HG03135 (cell line): ENCODE measurements at regions not wholly inside any gene's neighbourhood (a gene's known extent, or its start where the extent isn't known, plus 50 kb on each side); places are given as distances from the start of the nearest gene placed in this dataset.
"Not testable (repeated sequence)": the region's sequence is repeated elsewhere in the genome, so short reads cannot be mapped to it uniquely, and the experiment has no call there.

Experiments used
- ATAC-seq: cut with Tn5 transposase; IDR thresholded peaks from one replicate; pipeline ENCODE4 v1.9.1; 2021; ENCODE audit warnings: mild to moderate bottlenecking, moderate library complexity; ENCODE audit not compliant: unreplicated experiment

DNA sequence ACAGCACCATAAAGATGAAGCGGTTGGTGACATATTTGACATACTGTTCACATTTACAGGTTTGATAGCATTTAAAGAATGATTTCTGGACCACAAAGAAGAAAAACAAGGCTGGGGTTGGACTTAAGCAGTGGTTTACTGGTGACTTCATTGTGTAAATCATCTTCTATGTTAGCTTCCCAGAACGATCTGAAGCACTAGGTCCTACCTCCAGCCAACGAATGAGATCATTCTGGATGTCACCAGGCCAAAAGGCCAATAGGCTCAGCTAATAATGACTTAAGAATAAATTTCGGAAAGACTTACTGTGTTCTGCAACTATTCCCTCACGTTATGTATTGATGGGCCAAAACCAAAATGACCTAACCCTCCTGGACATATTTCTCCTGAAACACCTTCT lies 675.3 kb upstream of the CCNG1 start:
- ATAC-seq: no peak

DNA sequence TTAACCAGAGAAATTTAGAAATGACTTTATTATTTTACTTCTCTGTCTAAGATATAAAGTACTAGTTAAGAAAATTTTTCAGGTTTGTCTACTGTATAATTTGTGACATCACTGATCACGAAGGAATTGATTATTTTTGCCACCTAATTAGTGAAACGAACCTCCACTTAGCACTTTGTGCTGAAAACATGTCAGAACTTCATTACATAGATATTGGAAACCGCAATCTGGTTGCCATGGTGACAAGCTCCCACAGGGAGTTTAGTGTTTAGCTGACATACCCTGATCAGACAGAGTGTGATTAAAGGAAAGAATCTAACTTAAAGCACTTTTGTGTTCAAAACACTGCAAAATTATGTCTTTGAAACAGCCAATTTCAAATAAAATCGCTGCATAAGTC lies 668.4 kb upstream of the CCNG1 start:
- ATAC-seq: no peak

DNA sequence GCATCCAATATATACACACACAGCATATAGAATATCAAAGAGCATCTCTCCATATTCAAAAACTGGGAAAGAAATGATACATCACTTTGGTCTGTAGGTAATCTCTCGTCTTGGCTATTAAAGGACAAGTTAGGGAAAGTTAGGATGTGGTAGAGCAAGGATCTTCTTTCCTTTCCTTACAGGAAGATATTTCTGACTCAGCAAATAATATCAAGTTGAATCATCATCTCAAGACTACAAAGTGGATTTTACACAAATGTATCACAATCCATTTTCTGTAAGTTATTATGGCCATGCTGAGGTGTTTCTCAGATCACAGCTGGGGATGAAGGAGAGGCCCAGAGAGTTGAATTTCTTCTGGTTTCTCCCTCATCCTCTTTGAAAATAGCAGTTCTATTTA lies 651.7 kb upstream of the CCNG1 start:
- ATAC-seq: no peak

DNA sequence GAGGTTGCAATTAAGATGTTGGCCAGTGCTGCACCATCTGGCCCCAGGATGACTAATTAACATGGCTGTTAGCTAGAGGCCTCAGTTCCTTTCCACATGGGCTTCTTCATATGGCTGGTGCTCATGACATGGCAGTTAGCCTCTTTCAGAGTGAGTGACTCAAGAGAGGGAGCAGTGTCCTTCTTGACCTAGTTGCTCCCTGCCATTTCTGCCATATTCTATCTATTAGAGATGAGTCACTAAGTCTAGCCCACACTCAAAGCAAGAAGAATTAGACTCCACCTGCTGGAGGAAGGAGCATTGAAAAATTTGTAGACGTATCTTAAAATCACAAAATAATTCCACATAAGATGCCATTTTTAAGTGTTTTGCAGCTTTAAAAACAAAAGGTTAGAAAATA lies 651.2 kb upstream of the CCNG1 start:
- ATAC-seq: no peak

DNA sequence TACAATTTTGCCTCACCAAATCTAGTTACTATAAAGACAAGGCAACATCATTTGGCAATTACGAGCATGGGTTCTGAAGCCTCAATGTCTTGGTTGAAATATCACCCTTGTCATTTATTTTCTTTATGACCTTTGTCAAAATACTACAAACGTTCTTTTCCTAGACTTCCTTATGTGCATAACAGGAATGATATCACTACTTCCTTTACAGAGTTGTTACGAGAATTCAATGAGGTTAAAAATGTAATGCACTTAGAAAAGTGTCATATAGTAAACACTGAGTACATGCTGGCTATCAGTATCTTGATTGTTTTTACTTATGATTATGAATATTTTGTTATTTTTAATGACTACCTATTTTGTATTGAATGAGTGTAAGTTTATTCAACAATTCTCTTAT lies 640.9 kb upstream of the CCNG1 start:
- ATAC-seq: no peak

DNA sequence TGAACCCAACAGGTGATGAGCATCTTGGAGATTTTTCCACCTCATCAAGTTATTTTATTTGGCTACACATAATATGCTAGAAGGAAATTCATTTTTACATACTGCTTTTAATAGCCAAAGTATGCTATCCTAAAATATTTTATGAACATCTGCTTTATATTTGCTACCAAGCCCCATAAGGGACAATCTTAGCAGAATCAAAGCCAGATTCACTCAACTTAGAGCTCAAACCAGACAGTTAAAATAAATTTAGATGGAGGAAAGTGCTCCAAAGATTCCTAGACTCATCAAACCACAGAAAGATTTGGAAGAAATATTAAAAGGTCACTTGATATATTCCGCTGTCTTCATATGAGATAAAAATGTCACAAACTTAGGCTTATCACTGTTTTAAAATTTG lies 637.1 kb upstream of the CCNG1 start:
- no peak for ATAC-seq

DNA sequence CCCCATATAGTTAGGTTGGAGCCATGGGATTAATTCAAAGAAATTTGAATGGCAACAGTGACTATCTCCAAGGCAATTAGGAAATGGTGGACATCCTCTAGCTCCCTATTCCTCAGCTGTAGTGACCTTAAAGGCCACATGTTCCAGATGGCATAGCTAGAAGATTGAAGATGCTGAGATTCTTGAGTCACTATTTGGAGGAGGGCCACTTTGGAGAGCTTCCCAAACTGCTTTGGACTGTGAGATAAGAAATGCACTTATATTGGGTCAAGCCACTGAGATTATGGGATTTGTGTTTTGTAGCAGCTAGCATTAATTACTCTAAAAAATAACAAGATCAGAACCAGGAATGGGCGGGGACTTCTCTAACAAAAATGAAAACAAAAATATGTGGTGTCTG lies 636.2 kb upstream of the CCNG1 start:
- ATAC-seq: no peak

DNA sequence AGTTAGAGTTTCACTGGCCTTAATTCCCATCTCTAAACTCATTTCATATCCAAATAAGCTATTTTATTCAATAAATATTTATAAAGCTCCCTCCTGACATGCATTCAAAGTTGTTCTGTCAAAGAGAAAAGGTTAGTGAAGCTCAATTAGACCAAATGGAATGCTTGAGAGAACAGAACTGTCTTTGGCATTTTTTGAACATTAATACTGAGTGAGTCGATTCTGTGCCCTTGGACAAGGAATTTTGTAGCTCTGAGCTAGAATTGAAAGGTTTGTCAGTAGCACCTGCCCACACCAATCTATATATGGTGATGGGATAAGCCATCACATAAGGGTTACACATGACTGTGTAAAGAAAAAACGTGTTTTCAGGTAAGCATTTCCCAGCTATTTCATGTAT lies 631.2 kb upstream of the CCNG1 start:
- no peak for ATAC-seq

DNA sequence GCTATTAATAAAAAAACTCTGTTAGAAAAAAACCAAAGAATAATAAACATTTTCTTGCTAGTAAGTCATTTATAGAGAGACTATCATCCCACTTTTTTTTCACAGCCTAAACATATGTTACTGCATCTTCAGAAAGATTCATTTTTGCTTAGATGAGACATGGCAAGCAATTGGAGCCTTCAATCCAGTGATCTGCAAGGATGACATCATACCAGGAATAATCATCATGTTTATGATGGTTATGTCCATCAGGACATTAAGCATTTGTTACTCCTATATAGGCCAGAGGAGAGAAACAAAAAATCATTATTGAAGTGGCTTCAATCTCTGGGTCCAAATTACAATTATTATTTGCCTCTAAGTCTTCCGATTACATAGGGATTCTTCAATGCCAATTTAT lies 626.3 kb upstream of the CCNG1 start:
- ATAC-seq: no peak

DNA sequence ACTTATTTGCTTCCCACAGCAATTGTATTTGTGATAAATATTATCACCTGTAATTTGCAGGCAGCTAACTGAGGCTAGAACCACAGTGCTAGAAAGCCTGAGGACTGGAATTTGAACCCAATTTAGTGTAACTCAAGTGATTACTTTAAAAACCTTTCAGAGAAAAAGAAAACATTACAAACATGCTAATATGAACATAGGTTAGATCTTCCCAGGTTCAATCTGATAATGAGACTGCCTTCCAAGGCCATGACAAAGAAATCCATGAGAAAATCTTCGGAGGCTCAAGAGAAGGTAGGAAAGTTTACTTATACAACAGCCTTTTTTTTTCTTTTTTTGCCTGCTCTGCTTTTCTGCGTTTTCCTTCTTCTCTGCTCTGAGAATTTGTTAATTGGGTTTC lies 620.6 kb upstream of the CCNG1 start:
- ATAC-seq: no peak

DNA sequence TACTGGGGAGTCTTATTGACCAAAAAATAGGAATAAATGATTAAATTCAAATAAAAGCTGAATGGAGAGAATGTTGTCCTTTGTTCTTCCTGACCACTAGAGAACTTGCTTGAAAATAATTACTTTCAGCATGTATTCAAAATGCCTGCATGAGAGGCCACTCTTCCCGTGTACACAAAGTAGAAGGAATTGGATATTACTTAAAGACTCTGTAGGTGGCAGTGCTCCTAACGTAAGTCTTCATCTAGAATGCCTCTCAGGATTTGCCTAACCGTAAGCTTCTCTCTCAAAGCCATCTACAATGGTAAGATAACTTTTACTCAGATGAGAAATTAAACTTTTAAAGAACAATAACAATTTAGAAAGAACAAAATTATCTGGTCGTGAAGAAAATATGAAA lies 620.0 kb upstream of the CCNG1 start:
- no peak for ATAC-seq

DNA sequence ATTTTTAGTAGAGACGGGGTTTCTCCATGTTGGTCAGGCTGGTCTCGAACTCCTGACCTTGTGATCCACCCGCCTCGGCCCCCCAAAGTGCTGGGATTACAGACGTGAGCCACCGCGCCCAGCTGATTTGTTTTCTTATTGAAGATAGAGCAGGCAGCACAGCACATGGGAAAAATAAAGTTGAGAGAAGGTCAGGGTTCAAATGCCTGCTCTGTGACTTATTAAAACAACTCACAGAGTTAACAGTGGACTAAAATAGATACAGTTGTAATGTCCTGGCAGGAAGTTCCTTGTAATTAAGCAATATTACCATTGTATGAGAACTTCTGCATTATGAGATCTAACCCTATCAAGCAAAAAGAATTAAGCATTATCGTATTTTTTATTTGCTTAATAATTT lies 615.7 kb upstream of the CCNG1 start:
- ATAC-seq: not testable (repeated sequence)

DNA sequence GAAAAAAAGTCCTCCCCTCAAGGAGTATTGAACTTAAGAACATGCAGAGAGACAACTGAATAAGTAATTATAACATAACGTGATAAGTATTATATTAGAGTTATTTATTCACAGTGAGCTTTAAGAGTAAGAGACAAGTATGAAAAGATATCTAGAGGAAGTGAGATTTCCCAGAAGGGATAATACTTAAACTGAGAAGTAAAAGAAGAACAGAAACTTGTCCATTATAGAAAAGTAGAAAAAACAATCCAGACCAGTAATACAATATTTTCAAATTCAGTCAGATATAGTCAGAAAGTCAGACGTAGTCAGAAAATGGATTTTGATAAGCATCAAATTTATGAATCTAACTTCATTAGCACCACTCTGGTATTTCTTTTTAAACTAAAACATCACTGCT lies 613.0 kb upstream of the CCNG1 start:
- peak; percentile 79 for ATAC-seq

DNA sequence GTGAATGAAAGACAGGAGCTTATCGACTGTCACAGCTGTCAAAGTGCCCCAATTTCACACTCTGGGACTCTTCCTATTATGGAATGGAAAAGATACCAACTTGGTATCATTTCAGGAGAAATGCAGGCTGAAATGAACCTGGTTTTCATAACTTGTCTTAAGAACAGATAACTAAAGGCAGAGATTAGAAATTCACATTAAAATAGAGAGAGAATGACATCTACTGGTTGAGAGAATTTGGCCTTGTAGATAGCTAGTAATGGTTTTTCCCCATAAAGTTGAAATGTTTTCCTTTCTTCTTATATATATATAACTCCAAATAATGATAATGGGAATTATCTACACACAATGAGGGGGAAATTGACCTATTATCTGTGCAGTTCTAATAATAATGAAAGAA lies 600.2 kb upstream of the CCNG1 start:
- ATAC-seq: no peak

DNA sequence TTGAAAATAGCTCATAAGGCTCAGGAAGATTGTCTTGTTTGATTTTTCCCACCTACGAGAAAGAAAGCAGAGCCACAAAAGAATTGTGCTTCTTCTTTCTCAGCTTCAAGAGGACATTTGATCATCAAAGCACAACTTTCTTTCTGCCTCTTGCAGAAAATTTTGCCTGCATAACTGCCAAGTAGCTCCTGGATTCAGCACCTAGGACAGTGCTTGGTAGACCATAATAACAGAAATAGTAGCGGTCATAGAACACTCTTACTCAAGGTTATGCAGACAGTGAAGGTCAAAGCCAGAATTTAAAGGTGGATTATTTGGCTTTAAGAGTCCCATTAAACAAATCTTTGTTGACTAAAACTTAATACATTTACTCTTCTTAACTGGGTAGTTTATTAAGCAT lies 594.7 kb upstream of the CCNG1 start:
- no peak for ATAC-seq

DNA sequence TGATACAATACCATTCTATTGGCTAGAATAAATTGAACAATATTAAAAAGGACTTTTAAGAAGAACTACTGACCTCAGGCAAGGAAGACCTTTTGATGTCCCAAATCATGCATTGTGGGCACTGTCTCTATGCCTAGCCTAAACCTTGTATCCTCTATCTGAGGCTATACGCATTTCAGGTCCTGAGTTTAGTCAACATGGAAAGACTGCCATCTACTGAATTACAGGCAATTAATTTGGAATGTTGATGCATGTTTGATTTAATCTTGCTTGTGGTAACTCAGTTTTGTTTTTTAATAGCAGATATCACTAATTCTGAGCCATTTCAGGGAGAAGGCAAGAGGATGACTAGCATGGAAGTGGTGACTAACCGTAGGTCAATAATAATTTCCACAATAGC lies 585.3 kb upstream of the CCNG1 start:
- no peak for ATAC-seq

DNA sequence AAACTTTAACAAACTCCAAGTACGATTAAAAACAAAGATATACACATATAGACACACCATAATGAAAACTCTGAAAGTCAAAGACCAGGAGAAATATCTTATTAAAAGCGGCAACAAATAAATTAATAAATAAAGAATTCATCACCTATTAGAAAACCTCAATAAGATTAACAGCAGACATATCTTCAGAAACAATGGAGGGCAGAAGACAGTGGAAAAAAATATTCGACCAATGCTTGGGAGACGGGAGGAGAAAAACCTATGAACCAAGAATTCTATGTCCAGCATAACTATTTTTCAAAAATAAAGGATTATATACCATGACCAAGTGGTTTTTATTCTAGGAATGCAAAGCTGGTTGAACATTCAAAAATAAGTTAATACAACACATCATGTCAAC lies 578.6 kb upstream of the CCNG1 start:
- no peak for ATAC-seq

DNA sequence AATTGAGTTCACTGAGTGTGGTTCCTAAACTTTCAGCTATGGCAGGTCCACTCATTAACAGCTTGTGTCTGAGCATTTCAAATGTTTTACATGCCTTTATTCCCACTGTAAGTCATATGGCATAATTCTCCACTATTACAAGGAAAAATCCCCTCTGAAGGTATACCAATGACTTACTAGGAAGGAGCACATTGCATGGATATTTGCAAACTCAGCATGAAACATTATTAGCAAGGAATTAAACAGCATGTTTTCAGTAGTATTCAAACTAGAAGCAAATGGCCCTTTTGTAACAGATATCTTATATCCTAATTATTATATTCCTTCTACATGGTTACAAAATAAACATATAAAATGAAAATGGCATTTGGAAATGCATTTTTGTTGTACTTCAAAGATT lies 566.4 kb upstream of the CCNG1 start:
- ATAC-seq: no peak

DNA sequence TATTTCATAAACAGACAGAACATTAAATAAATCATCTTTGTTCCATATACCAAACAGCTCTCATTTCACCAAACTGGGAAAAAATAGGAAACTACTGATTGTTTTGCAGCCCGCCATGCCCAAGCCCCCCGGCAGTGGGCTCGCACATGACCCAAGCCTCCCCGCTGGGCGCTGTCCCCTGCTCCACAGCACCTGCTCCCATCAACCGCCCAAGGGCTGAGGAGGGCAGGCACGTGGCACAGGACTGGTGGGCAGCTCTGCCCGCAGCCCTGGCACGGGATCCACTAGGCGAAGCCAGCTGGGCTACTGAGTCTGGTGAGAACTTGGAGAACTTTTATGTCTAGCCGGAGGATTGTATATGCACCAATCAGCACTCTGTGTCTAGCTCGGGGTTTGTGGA lies 554.8 kb upstream of the CCNG1 start:
- ATAC-seq: no peak

DNA sequence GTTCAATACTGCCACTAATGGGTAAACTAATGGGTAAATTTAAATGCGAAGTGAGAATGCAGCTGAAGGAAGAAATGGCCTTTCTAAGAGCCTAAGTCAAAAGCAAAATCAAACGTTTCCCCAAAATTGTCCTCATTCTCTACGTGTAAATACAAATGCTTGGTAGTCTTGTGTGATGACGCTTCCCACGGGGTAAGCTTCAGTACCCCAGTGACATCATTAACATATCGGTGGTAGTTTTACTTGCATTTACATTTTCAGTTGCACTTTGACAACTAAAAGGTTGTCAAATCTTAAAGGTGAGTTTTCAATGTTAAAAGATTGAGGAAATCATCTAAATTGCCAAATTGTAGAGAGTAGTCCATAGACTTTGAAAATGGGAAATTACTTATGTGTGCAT lies 550.7 kb upstream of the CCNG1 start:
- ATAC-seq: no peak

DNA sequence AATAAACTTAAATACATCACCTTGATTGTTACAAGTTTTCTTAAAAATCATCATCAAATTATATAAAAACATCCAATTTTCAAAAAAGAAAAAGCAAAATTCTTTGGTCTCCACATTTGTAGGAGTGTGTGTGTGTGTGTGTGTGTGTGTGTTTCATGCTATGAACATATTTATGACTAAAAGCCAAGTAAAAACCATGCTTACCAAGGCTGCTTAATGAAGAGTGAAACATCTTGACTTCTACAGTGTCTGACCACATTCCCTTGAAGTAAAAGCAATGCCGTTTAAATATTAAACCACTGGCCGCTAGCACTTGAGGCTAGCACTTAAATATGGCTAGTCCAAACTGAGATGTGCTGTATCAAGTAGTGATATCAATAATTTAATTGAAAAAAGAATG lies 549.1 kb upstream of the CCNG1 start:
- ATAC-seq: no peak

DNA sequence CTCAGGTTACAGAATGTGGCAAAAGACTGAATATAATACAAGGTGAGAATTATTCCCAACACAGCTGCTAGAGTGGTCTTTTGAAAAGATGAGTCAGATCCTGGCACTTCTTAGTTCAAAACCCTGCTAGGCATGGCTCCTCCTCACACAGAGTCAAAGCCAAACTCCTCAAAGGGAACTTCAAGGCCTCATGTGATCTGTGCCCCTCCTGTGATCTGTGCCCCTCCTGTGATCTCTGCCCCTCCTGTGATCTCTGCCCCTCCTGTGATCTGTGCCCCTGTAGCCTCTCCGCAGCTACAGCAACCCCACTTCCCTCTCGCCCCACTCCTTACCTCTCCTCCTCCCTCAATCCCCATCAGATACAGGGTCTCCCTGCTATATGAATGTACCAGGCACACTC lies 525.5 kb upstream of the CCNG1 start:
- no peak for ATAC-seq

DNA sequence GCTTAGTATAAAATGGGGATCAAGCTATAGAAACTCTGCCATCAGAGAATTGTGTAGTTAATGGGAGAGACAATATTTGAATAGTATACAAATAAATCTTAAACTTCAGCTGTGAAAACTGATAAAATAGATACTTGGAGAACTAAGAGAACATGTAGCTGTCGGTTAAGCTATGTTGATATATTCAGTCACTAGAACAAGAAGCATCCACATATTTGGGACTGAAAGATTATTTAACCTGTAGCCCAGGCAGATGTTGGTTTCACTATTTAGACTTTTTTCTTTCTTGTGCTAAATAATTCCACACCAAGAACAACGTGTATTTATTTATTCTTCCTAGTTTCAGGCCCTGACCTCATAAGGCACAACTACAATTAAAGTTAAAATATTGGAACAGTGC lies 521.0 kb upstream of the CCNG1 start:
- no peak for ATAC-seq

DNA sequence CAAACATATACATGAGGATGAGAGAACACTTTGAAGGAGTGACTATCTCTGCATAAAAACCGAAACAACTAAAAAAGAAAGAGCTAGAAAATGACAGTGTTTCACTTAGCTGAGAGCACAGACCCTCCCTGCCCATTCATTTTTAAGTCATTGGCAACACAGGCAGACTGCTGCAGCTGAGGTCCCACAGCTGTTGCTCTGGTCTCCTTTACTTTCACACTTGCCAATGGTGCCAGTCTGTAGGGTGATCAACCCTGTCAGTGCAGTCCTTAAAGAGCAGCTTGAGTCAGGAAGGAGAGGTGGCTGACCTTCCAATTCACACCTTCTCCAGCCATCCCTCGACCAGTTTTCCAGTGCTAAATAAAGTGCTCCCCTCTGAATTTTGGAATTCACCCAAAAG lies 508.3 kb upstream of the CCNG1 start:
- ATAC-seq: no peak
